ENCODE measurements at regions not wholly inside any gene's neighbourhood (a gene's known extent, or its start where the extent isn't known, plus 50 kb on each side); places are given as distances from the start of the nearest gene placed in this dataset.

- H3K4me3 ChIP-seq (replicated peaks in 1 of 3; ENCODE audit: insufficient read depth in 1 of 3, low read depth in 1 of 3, low read length in 3 of 3): no peak overlapping the region
- H3K79me2 ChIP-seq (ENCODE audit: control insufficient read depth, insufficient read depth, low read length): no peaks in the 10 kb centered on the region
- H3K27me3 ChIP-seq (ENCODE audit: control insufficient read depth in 2 of 2, insufficient read depth in 2 of 2, low read length in 2 of 2): no peaks in the 10 kb centered on the region
- H3K27ac ChIP-seq (ENCODE audit: insufficient read depth, low read depth, low read length): no peak overlapping the region
- H4K20me1 ChIP-seq (replicated peaks; ENCODE audit: control insufficient read depth, extremely low read depth, insufficient read depth, low read length): no peaks in the 10 kb centered on the region
- no peaks in the 10 kb centered on the region for H3K36me3 ChIP-seq (ENCODE audit: control insufficient read depth in 2 of 2, extremely low read depth in 1 of 2, insufficient read depth in 2 of 2, low read length in 2 of 2)
- no peaks in the 10 kb centered on the region for H3K9me1 ChIP-seq (replicated peaks; ENCODE audit: control insufficient read depth, extremely low read depth, insufficient read depth, low read length)
- H3K4me1 ChIP-seq (ENCODE audit: control insufficient read depth, extremely low read depth, insufficient read depth, low read length): no peaks in the 10 kb centered on the region
- no TSS peak for BruUV-seq (replicated peaks)
- no peak overlapping the region for H3K4me2 ChIP-seq (ENCODE audit: insufficient read depth, low read length)
- DNase-seq (ENCODE audit: low read depth, low spot score): no peak
- no peak for TF ChIP-seq FOS (IDR thresholded peaks at IDR 0.05; ENCODE audit: borderline replicate concordance, insufficient read depth, low read length)
- no peak for TF ChIP-seq MYC (IDR thresholded peaks at IDR 0.05; ENCODE audit: low read depth, low read length)
- TF ChIP-seq GATA2 (IDR thresholded peaks at IDR 0.05; ENCODE audit: insufficient read depth, insufficient read length, low read depth, low read length): no peak
- TF ChIP-seq CTCF (IDR thresholded peaks at IDR 0.05; ENCODE audit: extremely low read depth in 1 of 2, insufficient read depth in 1 of 2, low read depth in 1 of 2, low read length in 2 of 2): no peak
- TF ChIP-seq, protein P1, sequence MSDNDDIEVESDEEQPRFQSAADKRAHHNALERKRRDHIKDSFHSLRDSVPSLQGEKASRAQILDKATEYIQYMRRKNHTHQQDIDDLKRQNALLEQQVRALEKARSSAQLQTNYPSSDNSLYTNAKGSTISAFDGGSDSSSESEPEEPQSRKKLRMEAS (IDR thresholded peaks at IDR 0.05; ENCODE audit: insufficient read depth, insufficient read length): no peak
- no peak for TF ChIP-seq POLR2AphosphoS5 (IDR thresholded peaks at IDR 0.05; ENCODE audit: insufficient read depth, low read depth, low read length)
- ChIA-PET POLR2A (no interaction called here), CTCF (no interaction called here)
- dilution Hi-C loops (cut with MboI; ENCODE audit: extremely low pct_ligation_motif_present, low sequenced_read_pairs): no loop called here
- no peak for FAIRE-seq
- intact Hi-C loops (cut with micrococcal nuclease): no loop called here
- no peak overlapping the region for H2AFZ ChIP-seq (ENCODE audit: low read depth, low read length)
- no peaks in the 10 kb centered on the region for H3K9me3 ChIP-seq (replicated peaks; ENCODE audit: control insufficient read depth, insufficient read depth, low read length)
- H3K9ac ChIP-seq (replicated peaks; ENCODE audit: extremely low read depth, insufficient read depth, low read length): no peak overlapping the region
Measured at GRCh38 chr7:25420771-25421170, 192.5 kb upstream of the NPVF start.

DNA sequence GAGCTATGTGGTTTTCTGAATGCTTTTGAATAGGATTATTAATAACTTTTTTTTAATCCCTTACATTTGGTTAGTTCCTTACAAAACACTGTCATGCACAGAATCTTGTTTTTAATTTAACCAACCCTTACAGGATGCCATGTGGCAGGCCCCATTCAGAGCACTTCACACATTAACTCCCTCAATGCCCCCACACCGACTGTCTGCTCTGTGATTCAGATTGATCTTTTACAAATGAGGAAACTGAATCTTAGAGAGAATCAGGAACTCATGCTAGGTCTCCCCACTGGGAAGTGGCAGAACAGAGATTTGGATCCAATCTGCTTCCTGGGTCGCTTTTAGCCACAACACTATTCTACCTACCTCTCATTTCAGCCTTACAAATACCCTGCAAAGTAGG, 195.8 kb upstream of the NPVF start:
- no peak for DNase-seq (ENCODE audit: low read depth, low spot score)
- Histone ChIP-seq H3K79me2 (ENCODE audit: control insufficient read depth, insufficient read depth, low read length) (no peaks in the 10 kb centered on the region), H3K27me3 (ENCODE audit: control insufficient read depth in 2 of 2, insufficient read depth in 2 of 2, low read length in 2 of 2) (no peaks in the 10 kb centered on the region), H3K4me2 (ENCODE audit: insufficient read depth, low read length) (no peak overlapping the region), H3K27ac (ENCODE audit: insufficient read depth, low read depth, low read length) (no peak overlapping the region), H3K9me3 (replicated peaks; ENCODE audit: control insufficient read depth, insufficient read depth, low read length) (no peaks in the 10 kb centered on the region), H4K20me1 (replicated peaks; ENCODE audit: control insufficient read depth, extremely low read depth, insufficient read depth, low read length) (no peaks in the 10 kb centered on the region), H2AFZ (ENCODE audit: low read depth, low read length) (no peak overlapping the region), H3K4me1 (ENCODE audit: control insufficient read depth, extremely low read depth, insufficient read depth, low read length) (no peaks in the 10 kb centered on the region), H3K36me3 (ENCODE audit: control insufficient read depth in 2 of 2, extremely low read depth in 1 of 2, insufficient read depth in 2 of 2, low read length in 2 of 2) (no peaks in the 10 kb centered on the region), H3K9ac (replicated peaks; ENCODE audit: extremely low read depth, insufficient read depth, low read length) (no peak overlapping the region), H3K9me1 (replicated peaks; ENCODE audit: control insufficient read depth, extremely low read depth, insufficient read depth, low read length) (no peaks in the 10 kb centered on the region), H3K4me3 (replicated peaks in 1 of 3; ENCODE audit: insufficient read depth in 1 of 3, low read depth in 1 of 3, low read length in 3 of 3) (no peak overlapping the region)
- intact Hi-C loops (cut with micrococcal nuclease): no loop called here
- no TSS peak for BruUV-seq (replicated peaks)
- dilution Hi-C loops (cut with MboI; ENCODE audit: extremely low pct_ligation_motif_present, low sequenced_read_pairs): no loop called here
- FAIRE-seq: no peak
- POLR2A ChIA-PET: no interaction called here
- CTCF ChIA-PET: no interaction called here
- no peak for TF ChIP-seq GATA2 (IDR thresholded peaks at IDR 0.05; ENCODE audit: insufficient read depth, insufficient read length, low read depth, low read length)
- no peak for TF ChIP-seq POLR2A (IDR thresholded peaks at IDR 0.05; ENCODE audit: low read depth, low read length)
- TF ChIP-seq CTCF (IDR thresholded peaks at IDR 0.05; ENCODE audit: extremely low read depth in 1 of 2, insufficient read depth in 1 of 2, low read depth in 1 of 2, low read length in 2 of 2): no peak
- no peak for TF ChIP-seq JUN (IDR thresholded peaks at IDR 0.05; ENCODE audit: borderline replicate concordance, insufficient read depth, insufficient read length, low read depth)
- no peak for TF ChIP-seq POLR2AphosphoS5 (IDR thresholded peaks at IDR 0.05; ENCODE audit: insufficient read depth, low read depth, low read length)
- TF ChIP-seq, protein P1 (IDR thresholded peaks at IDR 0.05; ENCODE audit: insufficient read depth, insufficient read length): no peak
- no peak for TF ChIP-seq EZH2 (IDR thresholded peaks at IDR 0.05; ENCODE audit: borderline replicate concordance, low read depth, low read length, severe bottlenecking)
- no peak for TF ChIP-seq MYC (IDR thresholded peaks at IDR 0.05; ENCODE audit: low read depth, low read length)
- TF ChIP-seq FOS (IDR thresholded peaks at IDR 0.05; ENCODE audit: borderline replicate concordance, insufficient read depth, low read length): no peak
